Nephron (organoid): ENCODE measurements at regions not wholly inside any gene's neighbourhood (a gene's known extent, or its start where the extent isn't known, plus 50 kb on each side); places are given as distances from the start of the nearest gene placed in this dataset.

ENCODE experiments used
- H3K27ac Mint-ChIP-seq, 3 experiments: 2 replicates each; pipeline ENCODE4 v1.8.0; 2020; ENCODE audit warnings: mixed read lengths in 3 of 3, mild to moderate bottlenecking in 2 of 3, moderate library complexity in 1 of 3
- H3K27me3 Mint-ChIP-seq: 2 replicates; pipeline ENCODE4 v1.8.0; 2021; ENCODE audit warnings: low read depth, mild to moderate bottlenecking, moderate library complexity, mixed read lengths
- H3K36me3 Mint-ChIP-seq: 2 replicates; pipeline ENCODE4 v1.8.0; 2020; ENCODE audit warnings: low read depth, mixed read lengths
- H3K4me1 Mint-ChIP-seq: 2 replicates; pipeline ENCODE4 v1.8.0; 2020; ENCODE audit warnings: mixed read lengths
- H3K4me3 Mint-ChIP-seq, 3 experiments: 2 replicates each; pipeline ENCODE4 v1.8.0; 2020; ENCODE audit warnings: mild to moderate bottlenecking in 3 of 3, mixed read lengths in 3 of 3, moderate library complexity in 2 of 3
- H3K9me3 Mint-ChIP-seq: 2 replicates; pipeline ENCODE4 v1.8.0; 2020; ENCODE audit warnings: mixed read lengths
- TF ChIP-seq, protein P1 (sequence below), 3 experiments: fragments of 200-600 bp; sonication (generic); IDR thresholded peaks; one replicate each; pipeline ENCODE4 v1.5.0; 2021; ENCODE audit warnings: antibody characterized with exemption in 3 of 3; ENCODE audit not compliant: unreplicated experiment in 3 of 3

DNA sequence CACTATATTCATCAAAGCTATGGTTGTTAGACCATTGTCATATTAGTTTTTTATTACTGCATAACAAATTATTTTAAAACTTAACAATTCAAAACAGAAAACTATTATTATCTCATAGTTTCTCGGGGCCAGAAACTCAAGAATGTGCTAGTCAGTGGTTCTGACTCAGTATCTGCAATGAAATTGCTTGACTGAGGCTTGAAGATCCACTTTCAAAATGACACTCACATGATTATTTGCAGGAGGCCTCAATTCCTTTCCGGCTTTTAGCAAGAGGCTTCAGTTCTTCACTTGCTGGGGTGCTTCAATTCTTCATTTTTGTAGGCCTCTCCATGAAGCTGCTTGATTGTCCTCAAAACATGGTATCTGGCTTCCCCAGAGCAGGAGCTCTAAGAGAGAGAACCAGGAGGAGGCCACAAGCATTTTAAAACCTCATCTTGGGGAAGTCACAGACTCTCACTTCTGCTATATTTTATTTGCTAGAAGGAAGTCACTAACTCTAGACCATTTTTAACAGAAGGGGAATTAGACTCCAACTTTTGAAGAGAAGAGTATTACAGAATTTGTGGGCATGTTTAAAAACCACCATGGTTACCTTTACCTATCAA is 383.7 kb downstream of the MFSD1 start:
- Mint-ChIP-seq H3K4me3 (no peak overlapping the region), H3K27me3 (peaks cover 3% of the 10 kb centered on the region), H3K9me3 (no peaks in the 10 kb centered on the region), H3K27ac (no peak overlapping the region), H3K36me3 (no peaks in the 10 kb centered on the region), H3K4me1 (no peaks in the 10 kb centered on the region)
- TF ChIP-seq, protein P1, sequence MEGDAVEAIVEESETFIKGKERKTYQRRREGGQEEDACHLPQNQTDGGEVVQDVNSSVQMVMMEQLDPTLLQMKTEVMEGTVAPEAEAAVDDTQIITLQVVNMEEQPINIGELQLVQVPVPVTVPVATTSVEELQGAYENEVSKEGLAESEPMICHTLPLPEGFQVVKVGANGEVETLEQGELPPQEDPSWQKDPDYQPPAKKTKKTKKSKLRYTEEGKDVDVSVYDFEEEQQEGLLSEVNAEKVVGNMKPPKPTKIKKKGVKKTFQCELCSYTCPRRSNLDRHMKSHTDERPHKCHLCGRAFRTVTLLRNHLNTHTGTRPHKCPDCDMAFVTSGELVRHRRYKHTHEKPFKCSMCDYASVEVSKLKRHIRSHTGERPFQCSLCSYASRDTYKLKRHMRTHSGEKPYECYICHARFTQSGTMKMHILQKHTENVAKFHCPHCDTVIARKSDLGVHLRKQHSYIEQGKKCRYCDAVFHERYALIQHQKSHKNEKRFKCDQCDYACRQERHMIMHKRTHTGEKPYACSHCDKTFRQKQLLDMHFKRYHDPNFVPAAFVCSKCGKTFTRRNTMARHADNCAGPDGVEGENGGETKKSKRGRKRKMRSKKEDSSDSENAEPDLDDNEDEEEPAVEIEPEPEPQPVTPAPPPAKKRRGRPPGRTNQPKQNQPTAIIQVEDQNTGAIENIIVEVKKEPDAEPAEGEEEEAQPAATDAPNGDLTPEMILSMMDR (IDR thresholded peaks at IDR 0.05; ENCODE audit: unreplicated experiment in 3 of 3): no peak

DNA sequence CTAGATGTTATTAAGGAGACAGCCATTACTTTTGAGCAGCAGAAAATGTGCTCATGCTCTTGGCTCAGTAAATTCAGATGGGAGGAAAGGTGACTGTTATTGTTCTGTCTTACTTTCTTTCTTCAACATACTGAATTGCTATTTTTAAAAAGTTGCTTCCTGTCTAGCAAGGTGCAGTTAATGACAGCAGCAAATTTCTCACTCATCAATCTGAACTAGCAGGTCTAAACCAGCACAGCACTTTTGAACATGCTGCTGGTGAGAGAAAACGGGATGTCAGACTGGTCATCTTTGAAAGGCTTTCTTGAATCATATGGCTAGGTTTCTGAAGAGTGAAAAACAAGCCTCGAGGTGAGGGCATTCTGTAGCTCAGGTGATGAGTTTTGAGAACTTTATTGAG is 384.7 kb downstream of the MFSD1 start:
- Mint-ChIP-seq H3K4me3 (no peak overlapping the region), H3K4me1 (no peaks in the 10 kb centered on the region), H3K27ac (no peak overlapping the region), H3K36me3 (no peaks in the 10 kb centered on the region), H3K9me3 (no peaks in the 10 kb centered on the region), H3K27me3 (no peaks in the 10 kb centered on the region)
- TF ChIP-seq, protein P1 (IDR thresholded peaks at IDR 0.05; ENCODE audit: unreplicated experiment in 3 of 3): no peak

DNA sequence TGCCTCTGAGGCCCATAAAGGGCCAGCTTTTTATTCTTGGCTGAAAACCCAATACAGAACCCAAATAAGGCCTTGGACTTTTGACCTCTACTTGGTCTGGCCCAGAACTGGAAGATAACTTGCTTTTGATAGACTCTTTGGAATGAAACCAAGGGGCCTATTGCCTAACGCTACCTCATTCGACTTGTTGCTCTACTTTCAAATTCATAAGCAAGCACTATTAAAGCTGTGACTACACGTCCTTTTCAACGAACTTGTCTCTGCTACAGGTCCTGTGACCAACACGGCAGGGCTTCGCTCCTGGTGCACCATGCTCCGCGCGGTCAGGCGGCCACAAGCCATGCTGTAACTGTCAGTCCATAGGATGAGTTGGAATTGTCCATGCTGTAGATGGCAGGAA is 385.4 kb downstream of the MFSD1 start:
- no peaks in the 10 kb centered on the region for H3K9me3 Mint-ChIP-seq
- TF ChIP-seq, protein P1 (IDR thresholded peaks at IDR 0.05; ENCODE audit: unreplicated experiment in 3 of 3): no peak
- no peaks in the 10 kb centered on the region for H3K4me1 Mint-ChIP-seq
- H3K36me3 Mint-ChIP-seq: no peaks in the 10 kb centered on the region
- H3K4me3 Mint-ChIP-seq: no peak overlapping the region
- no peak overlapping the region for H3K27ac Mint-ChIP-seq
- H3K27me3 Mint-ChIP-seq: no peaks in the 10 kb centered on the region

DNA sequence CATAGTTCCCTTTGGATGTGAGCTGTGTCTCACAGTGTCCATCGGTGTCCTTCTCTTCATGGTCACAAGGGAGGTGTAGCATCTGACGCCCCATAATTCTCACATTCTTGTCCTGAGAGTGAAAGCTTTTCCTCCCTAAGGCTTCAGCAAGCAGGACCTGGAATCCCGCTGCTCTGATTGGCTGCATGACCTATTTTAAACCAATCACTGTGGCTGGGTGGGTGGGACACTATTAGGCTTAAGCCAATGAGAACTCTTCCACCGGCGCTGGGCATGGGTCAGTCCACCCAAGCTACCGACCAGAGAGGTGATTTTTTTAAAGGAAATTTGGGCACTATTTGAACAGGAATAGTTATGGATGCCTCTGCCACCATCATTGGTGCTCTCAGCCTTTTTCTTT is 385.9 kb downstream of the MFSD1 start:
- Mint-ChIP-seq H3K9me3 (no peaks in the 10 kb centered on the region), H3K27me3 (no peaks in the 10 kb centered on the region), H3K36me3 (no peaks in the 10 kb centered on the region), H3K4me1 (no peaks in the 10 kb centered on the region), H3K4me3 (no peak overlapping the region), H3K27ac (no peak overlapping the region)
- TF ChIP-seq, protein P1 (IDR thresholded peaks at IDR 0.05; ENCODE audit: unreplicated experiment in 3 of 3): no peak

DNA sequence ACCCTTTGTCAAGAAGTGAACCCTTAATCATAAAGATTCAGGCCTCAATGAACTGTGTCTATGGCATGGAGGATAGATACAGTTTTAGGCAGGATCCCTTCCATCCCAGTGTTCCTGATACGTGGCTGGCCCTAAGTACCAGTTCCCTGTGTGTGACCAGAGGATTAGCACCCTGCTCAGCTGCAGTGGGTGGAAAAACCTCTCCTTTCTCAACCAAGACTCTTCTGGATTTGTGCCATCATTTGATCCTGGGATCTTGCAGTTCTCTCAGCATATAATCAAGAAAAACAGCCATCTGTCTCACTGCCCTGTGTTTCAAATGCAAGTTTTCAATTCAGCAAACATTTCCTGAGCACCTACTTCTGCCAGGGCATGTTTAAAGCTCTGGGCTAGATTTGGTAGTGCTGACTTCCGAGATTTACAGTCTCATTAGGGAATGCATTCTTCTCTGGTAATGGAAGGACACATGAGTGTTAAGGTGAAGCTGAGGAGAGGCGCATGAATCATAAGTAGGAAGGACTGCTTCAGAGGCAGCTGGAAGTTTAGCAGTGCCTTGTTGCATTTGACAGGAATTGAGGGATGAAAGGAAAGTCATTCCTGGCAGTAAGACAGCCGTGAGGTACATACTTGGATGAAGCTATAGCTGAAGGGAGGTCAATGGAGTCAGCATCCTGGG is 388.3 kb downstream of the MFSD1 start:
- Mint-ChIP-seq H3K27ac (no peak overlapping the region), H3K4me1 (no peaks in the 10 kb centered on the region), H3K27me3 (no peaks in the 10 kb centered on the region), H3K36me3 (no peaks in the 10 kb centered on the region), H3K4me3 (no peak overlapping the region), H3K9me3 (no peaks in the 10 kb centered on the region)
- TF ChIP-seq, protein P1 (IDR thresholded peaks at IDR 0.05; ENCODE audit: unreplicated experiment in 3 of 3): no peak

DNA sequence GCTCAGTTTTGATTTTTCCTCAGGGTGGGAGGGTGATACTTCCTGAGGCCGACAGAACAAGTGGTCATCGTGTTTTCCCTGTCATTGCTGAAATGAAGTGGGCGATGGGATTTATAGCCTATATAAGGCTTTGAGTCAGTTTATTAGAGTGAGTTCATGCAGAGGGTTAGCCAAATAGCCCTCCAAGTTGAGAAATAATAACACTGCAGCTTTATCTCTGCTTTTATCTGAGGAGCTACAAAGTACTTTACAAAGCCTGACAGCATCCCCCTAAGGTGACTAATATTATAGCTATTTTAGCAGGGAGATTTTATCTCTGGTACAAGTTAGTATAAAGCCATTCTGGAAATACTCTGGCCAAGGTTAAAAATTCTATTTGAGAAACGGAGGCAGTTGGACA is 389.6 kb downstream of the MFSD1 start:
- Mint-ChIP-seq H3K4me1 (no peaks in the 10 kb centered on the region), H3K9me3 (no peaks in the 10 kb centered on the region), H3K27ac (no peak overlapping the region), H3K27me3 (no peaks in the 10 kb centered on the region), H3K4me3 (no peak overlapping the region), H3K36me3 (no peaks in the 10 kb centered on the region)
- TF ChIP-seq, protein P1 (IDR thresholded peaks at IDR 0.05; ENCODE audit: unreplicated experiment in 3 of 3): no peak
